GM12878 (cell line): ENCODE measurements at regions not wholly inside any gene's neighbourhood (a gene's known extent, or its start where the extent isn't known, plus 50 kb on each side); places are given as distances from the start of the nearest gene placed in this dataset.
"Not testable (repeated sequence)": the region's sequence is repeated elsewhere in the genome, so short reads cannot be mapped to it uniquely, and the experiment has no call there.

ENCODE experiments used
- ATAC-seq: fragments of 200-7000 bp; cut with Tn5 transposase; 3 replicates; pipeline ENCODE4 v1.9.1; 2020; ENCODE audit warnings: mild to moderate bottlenecking, moderate library complexity
- BruUV-seq: library from RNA; stranded (reverse); fragments of 400-500 nt; replicated peaks from 2 replicates; lab custom pipeline; 2021; lab: Mats Ljungman, UMichigan
- CTCF ChIA-PET: fragments of 300-600 bp; sonication (Branson Sonifier 250); formaldehyde crosslinking; extraction: SDS; loops from one replicate; lab custom pipeline; 2021; ENCODE audit warnings: inconsistent platforms; lab: Yijun Ruan, JAX
- POLR2A ChIA-PET: fragments of 350-600 bp; formaldehyde crosslinking; extraction: SDS; loops from one replicate; lab custom pipeline; 2021; ENCODE audit warnings: inconsistent platforms; lab: Charles Lee
- RAD21 ChIA-PET: fragments of 300-600 bp; sonication (Branson Sonifier 250); formaldehyde crosslinking; loops from one replicate; lab custom pipeline; 2023; ENCODE audit warnings: antibody characterized with exemption; ENCODE audit not compliant: unreplicated experiment; lab: Charles Lee
- SMC1A ChIA-PET: fragments of 300-600 bp; sonication (Branson Sonifier 250); formaldehyde crosslinking; loops from one replicate; lab custom pipeline; 2023; ENCODE audit not compliant: unreplicated experiment, uncharacterized antibody; lab: Charles Lee
- DNase-seq: peaks from one replicate; pipeline ENCODE4 v3.0.0-alpha.2; 2011; ENCODE audit warnings: low read depth, low spot score
- FAIRE-seq: peaks from 3 replicates; lab custom pipeline; 2011; peaks lifted over from hg19 to GRCh38; lab: Jason Lieb, UNC
- H2AFZ ChIP-seq: 2 replicates; pipeline ENCODE4 v1.6.0; 2011; ENCODE audit warnings: low read depth, low read length, control low read depth; ENCODE audit not compliant: control insufficient read depth
- H3K27ac ChIP-seq: 2 replicates; pipeline ENCODE4 v1.5.1; 2011; ENCODE audit warnings: control low read depth; ENCODE audit not compliant: control insufficient read depth, insufficient read depth
- H3K27me3 ChIP-seq, 2 experiments: replicated peaks in 1 of 2; 2 replicates each; pipeline versions ENCODE4 v1.6.0 to v1.6.1; 2011; ENCODE audit warnings: low read length in 1 of 2; ENCODE audit not compliant: control insufficient read depth in 2 of 2, insufficient read depth in 2 of 2
- H3K36me3 ChIP-seq, 2 experiments: 2 replicates each; pipeline ENCODE4 v1.5.1; 2011; ENCODE audit warnings: low read length in 1 of 2; ENCODE audit not compliant: control insufficient read depth in 2 of 2, insufficient read depth in 2 of 2
- H3K4me1 ChIP-seq: 2 replicates; pipeline ENCODE4 v1.6.1; 2011; ENCODE audit warnings: mild to moderate bottlenecking, low read length, moderate library complexity, mixed read lengths; ENCODE audit not compliant: control insufficient read depth, insufficient read depth
- H3K4me2 ChIP-seq: 2 replicates; pipeline ENCODE4 v1.6.0; 2011; ENCODE audit warnings: control low read depth; ENCODE audit not compliant: control insufficient read depth, insufficient read depth
- H3K4me3 ChIP-seq: fragments of 200-600 bp; sonication (generic); 2 replicates; pipeline ENCODE4 v1.5.1; 2016
- H3K79me2 ChIP-seq: 2 replicates; pipeline ENCODE4 v1.6.0; 2011; ENCODE audit warnings: low read length; ENCODE audit not compliant: control insufficient read depth, insufficient read depth
- H3K9ac ChIP-seq: 2 replicates; pipeline ENCODE4 v1.8.0; 2011; ENCODE audit warnings: low read length, control low read depth, mixed read lengths; ENCODE audit not compliant: control insufficient read depth, insufficient read depth
- H3K9me3 ChIP-seq: replicated peaks from 3 replicates; pipeline ENCODE4 v1.5.1; 2011; ENCODE audit warnings: mild to moderate bottlenecking, low read length; ENCODE audit not compliant: control insufficient read depth, insufficient read depth
- H4K20me1 ChIP-seq: 2 replicates; pipeline ENCODE4 v1.6.0; 2011; ENCODE audit not compliant: control insufficient read depth, insufficient read depth
- CHD4 ChIP-seq: fragments of 200-600 bp; sonication (generic); IDR thresholded peaks from 2 replicates; pipeline ENCODE4 v1.6.1; 2016; ENCODE audit warnings: mild to moderate bottlenecking
- NR2F1 ChIP-seq: fragments of 450-650 bp; conservative IDR thresholded peaks from 2 replicates; pipeline ENCODE4 v1.6.1; 2017; ENCODE audit warnings: mild to moderate bottlenecking
- WGBS: methylation state at CpG from one replicate; pipeline ENCODE4 v1.1.6; 2016; ENCODE audit warnings: low lambda C conversion rate; ENCODE audit not compliant: insufficient replicate concordance, insufficient coverage; ENCODE audit errors: missing lambda C conversion rate; 5-methylcytosine and 5-hydroxymethylcytosine counted together
- in situ Hi-C: fragments of 300-500 bp; cut with MboI; formaldehyde crosslinking; loops from 9 replicates; pipeline ENCODE4 v1.14.3; 2018; ENCODE audit warnings: mixed read lengths
- intact Hi-C: fragments of 100-400 bp; cut with micrococcal nuclease; formaldehyde crosslinking; loops from one replicate; pipeline ENCODE4 v1.14.2; 2022; ENCODE audit not compliant: unreplicated experiment

DNA sequence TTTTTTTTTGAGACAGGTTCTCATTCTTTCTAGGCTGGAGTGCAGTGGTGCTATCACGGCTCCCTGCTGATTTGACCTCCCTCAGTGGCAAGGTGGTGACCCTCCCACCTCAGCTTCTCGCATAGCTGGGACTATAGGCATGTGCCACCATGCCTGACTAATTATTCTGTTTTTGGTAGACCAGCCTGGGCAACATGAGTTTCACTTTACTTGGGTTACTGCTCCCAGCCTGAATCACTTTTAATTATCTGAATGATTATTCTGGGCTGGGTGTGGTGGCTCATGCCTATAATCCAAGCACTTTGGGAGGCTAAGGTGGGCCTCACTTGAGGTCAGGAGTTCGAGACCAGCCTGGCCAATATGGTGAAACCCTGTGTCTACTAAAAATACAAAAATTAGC lies 308.2 kb downstream of the TYW1 start:
- H2AFZ ChIP-seq, H4K20me1 ChIP-seq, H3K9me3 ChIP-seq, FAIRE-seq, CTCF ChIA-PET, H3K27me3 ChIP-seq, RAD21 ChIA-PET, H3K9ac ChIP-seq, BruUV-seq, H3K36me3 ChIP-seq, H3K4me1 ChIP-seq: not testable (repeated sequence)
- WGBS = 16% methylated on average over 3 of the region's 3 CpGs
- DNase-seq = peak; percentile 26
- Histone ChIP-seq H3K27ac (peak overlapping the region; percentile 34), H3K79me2 (peaks cover 42% of the 10 kb centered on the region), H3K4me3 (peak overlapping the region; percentile 59), H3K4me2 (peak overlapping the region; percentile 60)
- in situ Hi-C loops (loop anchor here (25.0 kb wide), 1 partner anchor 268 kb away; no protein-coding TSS in a partner anchor), intact Hi-C loops (loop anchor here (5.0 kb wide), 1 partner anchor 263 kb away; no protein-coding TSS in a partner anchor)
- 0 out of 2 replicates have a peak, but pooled peaks have one; percentile 9 for TF ChIP-seq NR2F1
- SMC1A ChIA-PET = interaction anchor here (0.9 to 1.9 kb wide), 2 partner anchors 10 to 264 kb away, joined by 3 to 11 read pairs; no protein-coding TSS in a partner anchor
- peak; percentile 32 for ATAC-seq
- POLR2A ChIA-PET = interaction anchor here (0.5 to 0.6 kb wide), 2 partner anchors 26 to 261 kb away, joined by 3 to 4 read pairs; no protein-coding TSS in a partner anchor

DNA sequence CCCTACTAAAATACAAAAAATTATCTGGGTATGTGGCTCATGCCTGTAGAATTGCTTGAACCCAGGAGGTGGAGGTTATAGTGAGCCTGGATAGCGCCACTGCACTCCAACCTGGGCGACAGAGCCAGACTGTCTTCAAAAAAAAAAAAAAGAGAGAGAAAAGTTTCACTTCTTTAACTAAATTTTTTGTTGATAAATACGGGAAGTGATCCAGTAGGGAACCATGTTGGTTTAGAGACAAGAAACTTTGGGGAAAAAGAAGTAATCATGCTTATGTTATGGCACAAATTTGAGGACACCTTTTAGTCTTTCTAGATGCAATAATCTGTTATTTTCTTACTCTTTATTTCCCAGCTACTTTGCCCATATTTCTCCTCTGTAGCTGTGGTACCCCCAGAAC lies 309.7 kb downstream of the TYW1 start:
- no TSS peak for BruUV-seq
- intact Hi-C loops = no loop called here

More for the DNA sequence above, 309.7 kb downstream of the TYW1 start:
- Histone ChIP-seq H3K4me3 (no peak overlapping the region), H3K79me2 (peaks cover 39% of the 10 kb centered on the region), H3K9ac (no peak overlapping the region), H3K36me3 (peaks cover 5 to 15% of the 10 kb centered on the region in 2 experiments; a peak in 3 of 4 replicates), H3K4me2 (no peak overlapping the region), H2AFZ (no peak overlapping the region), H3K27ac (no peak overlapping the region), H3K27me3 (no peaks in the 10 kb centered on the region), H4K20me1 (no peaks in the 10 kb centered on the region), H3K4me1 (peaks cover 5% of the 10 kb centered on the region), H3K9me3 (no peaks in the 10 kb centered on the region)
- POLR2A ChIA-PET = no interaction called here
- FAIRE-seq = no peak
- no peak for TF ChIP-seq CHD4
- SMC1A ChIA-PET = interaction anchor here (1.9 kb wide), 1 partner anchor 266 kb away, joined by 11 read pairs; no protein-coding TSS in a partner anchor
- no peak for ATAC-seq
- WGBS = 96% methylated on average over 3 of the region's 3 CpGs
- in situ Hi-C loops = loop anchor here (25.0 kb wide), 1 partner anchor 269 kb away; no protein-coding TSS in a partner anchor
- DNase-seq = no peak
- RAD21 ChIA-PET = no interaction called here
- CTCF ChIA-PET = no interaction called here
